CD14-positive monocyte (primary cell): ENCODE measurements at regions not wholly inside any gene's neighbourhood (a gene's known extent, or its start where the extent isn't known, plus 50 kb on each side); places are given as distances from the start of the nearest gene placed in this dataset.

Experiments
- DNase-seq, 3 donors: peaks; one replicate each; pipeline ENCODE4 v3.0.0-alpha.2; 2011 to 2022
- H2AFZ ChIP-seq: 2 replicates; pipeline ENCODE4 v1.6.0; 2012; ENCODE audit warnings: mild to moderate bottlenecking, low read depth, low read length, inconsistent platforms; ENCODE audit not compliant: insufficient read depth, poor library complexity, severe bottlenecking
- H3K27ac ChIP-seq, 2 donors: 1 replicate in 1 of 2; 2 replicates in 1 of 2; pipeline ENCODE4 v1.5.1; 2012 to 2013; ENCODE audit warnings: low read length in 2 of 2, control low read depth in 1 of 2, inconsistent platforms in 1 of 2, low read depth in 1 of 2, mild to moderate bottlenecking in 1 of 2
- H3K27me3 ChIP-seq, 2 donors: one replicate each; pipeline versions ENCODE4 v1.6.0 to v1.6.1; 2011 to 2013; ENCODE audit warnings: low read length in 2 of 2; ENCODE audit not compliant: control insufficient read depth in 2 of 2, insufficient read depth in 2 of 2
- H3K36me3 ChIP-seq, 2 donors: replicated peaks in 1 of 2; 1 replicate in 1 of 2; 2 replicates in 1 of 2; pipeline versions ENCODE4 v1.5.1 to v1.6.1; 2012 to 2013; ENCODE audit warnings: low read length in 2 of 2, control low read depth in 1 of 2, inconsistent platforms in 1 of 2, mild to moderate bottlenecking in 1 of 2; ENCODE audit not compliant: insufficient read depth in 2 of 2, control insufficient read depth in 1 of 2
- H3K4me1 ChIP-seq, 2 donors: 1 replicate in 1 of 2; 2 replicates in 1 of 2; pipeline versions ENCODE4 v1.5.1 to v1.6.1; 2012 to 2013; ENCODE audit warnings: low read length in 2 of 2, control low read depth in 1 of 2, inconsistent platforms in 1 of 2, mild to moderate bottlenecking in 1 of 2, moderate library complexity in 1 of 2; ENCODE audit not compliant: insufficient read depth in 2 of 2, control insufficient read depth in 1 of 2
- H3K4me2 ChIP-seq: replicated peaks from 2 replicates; pipeline ENCODE3; 2012; ENCODE audit warnings: low read length, moderate library complexity, mild to moderate bottlenecking; ENCODE audit not compliant: poor library complexity, severe bottlenecking; ENCODE audit errors: extremely low read depth
- H3K4me3 ChIP-seq, 3 experiments: fragments of 200-600 bp in 1 of 3; sonication (generic) in 1 of 3; replicated peaks in 1 of 3; 1 replicate in 2 of 3; 2 replicates in 1 of 3; pipeline ENCODE4 v1.5.1; 2011 to 2013; ENCODE audit warnings: low read length in 3 of 3, mild to moderate bottlenecking in 3 of 3, control low read depth in 2 of 3, low read depth in 2 of 3, inconsistent platforms in 1 of 3, moderate library complexity in 1 of 3
- H3K79me2 ChIP-seq: 2 replicates; pipeline ENCODE4 v1.6.0; 2012; ENCODE audit warnings: mild to moderate bottlenecking, control low read depth, inconsistent platforms, low read length, moderate library complexity; ENCODE audit not compliant: insufficient read depth
- H3K9ac ChIP-seq: 2 replicates; pipeline ENCODE4 v1.6.0; 2017; ENCODE audit warnings: low read length, mild to moderate bottlenecking; ENCODE audit not compliant: insufficient read depth, poor library complexity, severe bottlenecking
- H3K9me3 ChIP-seq, 2 donors: replicated peaks in 1 of 2; 1 replicate in 1 of 2; 2 replicates in 1 of 2; pipeline versions ENCODE4 v1.5.1 to v1.6.1; 2012 to 2013; ENCODE audit warnings: low read length in 2 of 2, control low read depth in 1 of 2; ENCODE audit not compliant: control insufficient read depth in 1 of 2, insufficient read depth in 1 of 2
- H4K20me1 ChIP-seq: 2 replicates; pipeline ENCODE4 v1.6.0; 2012; ENCODE audit warnings: mild to moderate bottlenecking, low read length, control low read depth, moderate library complexity; ENCODE audit not compliant: insufficient read depth
- H3K27ac Mint-ChIP-seq, 7 donors: one replicate each; pipeline ENCODE4 v1.8.0; 2020; ENCODE audit warnings: mild to moderate bottlenecking in 7 of 7, mixed read lengths in 7 of 7, moderate library complexity in 6 of 7, inconsistent platforms in 2 of 7
- H3K27me3 Mint-ChIP-seq, 3 donors: one replicate each; pipeline ENCODE4 v1.8.0; 2021 to 2022; ENCODE audit warnings: low read depth in 3 of 3, mild to moderate bottlenecking in 3 of 3, mixed read lengths in 3 of 3, moderate library complexity in 3 of 3, inconsistent platforms in 1 of 3
- H3K36me3 Mint-ChIP-seq, 2 donors: one replicate each; pipeline ENCODE4 v1.8.0; 2020; ENCODE audit warnings: mixed read lengths in 2 of 2, inconsistent platforms in 1 of 2, mild to moderate bottlenecking in 1 of 2
- H3K4me1 Mint-ChIP-seq: one replicate; pipeline ENCODE4 v1.8.0; 2020; ENCODE audit warnings: mild to moderate bottlenecking, mixed read lengths
- H3K4me3 Mint-ChIP-seq, 2 donors: one replicate each; pipeline ENCODE4 v1.8.0; 2020; ENCODE audit warnings: mild to moderate bottlenecking in 2 of 2, mixed read lengths in 2 of 2, moderate library complexity in 1 of 2
- H3K9me3 Mint-ChIP-seq, 7 donors: one replicate each; pipeline ENCODE4 v1.8.0; 2020 to 2022; ENCODE audit warnings: mixed read lengths in 7 of 7, mild to moderate bottlenecking in 6 of 7, moderate library complexity in 6 of 7, inconsistent platforms in 2 of 7
- WGBS: methylation state at CpG from one replicate; pipeline ENCODE4 v1.1.5; 2013; ENCODE audit warnings: missing lambda C conversion rate; ENCODE audit not compliant: insufficient coverage; 5-methylcytosine and 5-hydroxymethylcytosine counted together
- intact Hi-C, 2 donors: fragments of 100-400 bp; cut with micrococcal nuclease; formaldehyde crosslinking; loops; one replicate each; pipeline versions ENCODE4 v1.15.0 to v1.15.1; 2023
- TF ChIP-seq, protein P1 (sequence below): fragments of 200-600 bp; IDR thresholded peaks from one replicate; pipeline ENCODE4 v1.8.0; 2022; ENCODE audit warnings: antibody characterized with exemption, mild to moderate bottlenecking

DNA sequence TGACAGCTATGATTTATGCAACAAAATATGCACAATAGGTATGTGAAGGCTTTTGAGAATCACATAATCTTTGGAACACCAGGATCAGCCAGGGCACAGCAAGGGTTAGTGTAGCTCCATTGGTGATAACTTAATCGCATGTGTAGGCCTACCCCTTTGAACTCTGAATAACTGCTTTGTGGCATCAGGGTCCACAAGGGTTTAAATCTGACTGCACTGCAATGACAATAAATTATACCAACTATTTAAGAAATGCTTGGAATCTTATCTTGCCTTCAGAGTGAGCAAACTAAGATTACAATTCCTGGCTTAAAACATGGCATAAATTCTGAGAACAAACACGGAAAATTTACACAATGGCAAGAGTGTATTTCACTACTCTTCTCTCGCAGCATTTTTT lies 245.8 kb downstream of the FBXO8 start:
- intact Hi-C loops, result no loop called here
- Mint-ChIP-seq H3K27me3 (peaks cover 4 to 9% (median 5%) of the 10 kb centered on the region in 3 donors), H3K27ac (no peak overlapping the region), H3K4me1 (no peaks in the 10 kb centered on the region), H3K9me3 (peaks cover 0 to 1% (median 0%) of the 10 kb centered on the region in 7 donors), H3K36me3 (no peaks in the 10 kb centered on the region), H3K4me3 (no peak overlapping the region)
- Histone ChIP-seq H3K27ac (no peak overlapping the region), H3K27me3 (peaks cover 0 to 2% of the 10 kb centered on the region in 2 donors), H3K4me1 (no peaks in the 10 kb centered on the region), H3K79me2 (no peaks in the 10 kb centered on the region), H3K4me2 (no peak overlapping the region), H3K36me3 (no peaks in the 10 kb centered on the region), H3K9ac (no peak overlapping the region), H2AFZ (no peak overlapping the region), H3K4me3 (no peak overlapping the region), H3K9me3 (no peaks in the 10 kb centered on the region), H4K20me1 (no peaks in the 10 kb centered on the region)
- 80% methylated on average over 1 of the region's 3 CpGs for WGBS
- TF ChIP-seq, protein P1, sequence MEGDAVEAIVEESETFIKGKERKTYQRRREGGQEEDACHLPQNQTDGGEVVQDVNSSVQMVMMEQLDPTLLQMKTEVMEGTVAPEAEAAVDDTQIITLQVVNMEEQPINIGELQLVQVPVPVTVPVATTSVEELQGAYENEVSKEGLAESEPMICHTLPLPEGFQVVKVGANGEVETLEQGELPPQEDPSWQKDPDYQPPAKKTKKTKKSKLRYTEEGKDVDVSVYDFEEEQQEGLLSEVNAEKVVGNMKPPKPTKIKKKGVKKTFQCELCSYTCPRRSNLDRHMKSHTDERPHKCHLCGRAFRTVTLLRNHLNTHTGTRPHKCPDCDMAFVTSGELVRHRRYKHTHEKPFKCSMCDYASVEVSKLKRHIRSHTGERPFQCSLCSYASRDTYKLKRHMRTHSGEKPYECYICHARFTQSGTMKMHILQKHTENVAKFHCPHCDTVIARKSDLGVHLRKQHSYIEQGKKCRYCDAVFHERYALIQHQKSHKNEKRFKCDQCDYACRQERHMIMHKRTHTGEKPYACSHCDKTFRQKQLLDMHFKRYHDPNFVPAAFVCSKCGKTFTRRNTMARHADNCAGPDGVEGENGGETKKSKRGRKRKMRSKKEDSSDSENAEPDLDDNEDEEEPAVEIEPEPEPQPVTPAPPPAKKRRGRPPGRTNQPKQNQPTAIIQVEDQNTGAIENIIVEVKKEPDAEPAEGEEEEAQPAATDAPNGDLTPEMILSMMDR, result no peak
- no peak for DNase-seq

DNA sequence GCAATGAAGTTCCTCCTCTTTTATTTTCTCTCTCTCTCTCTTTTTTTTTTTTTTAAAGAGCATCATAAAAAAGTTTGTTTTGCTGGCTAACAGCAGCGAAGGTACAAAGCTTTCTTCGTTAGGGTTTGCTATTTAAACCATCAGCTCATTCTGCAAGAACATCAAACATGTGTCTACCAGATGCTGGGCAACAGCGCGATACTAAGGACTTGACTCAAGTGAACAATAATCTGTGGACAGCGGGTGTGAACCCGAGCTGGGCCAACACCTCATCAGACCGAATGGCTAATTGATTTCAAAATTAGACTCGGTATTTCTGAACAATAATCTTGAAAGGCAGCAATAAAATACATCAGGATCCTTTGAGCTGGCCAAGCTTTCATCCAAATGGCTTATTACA lies 246.4 kb downstream of the FBXO8 start:
- Mint-ChIP-seq H3K27me3 (peaks cover 4 to 12% (median 7%) of the 10 kb centered on the region in 3 donors), H3K4me1 (no peaks in the 10 kb centered on the region), H3K27ac (no peak overlapping the region), H3K9me3 (peaks cover 0 to 1% (median 0%) of the 10 kb centered on the region in 7 donors), H3K4me3 (no peak overlapping the region), H3K36me3 (no peaks in the 10 kb centered on the region)
- intact Hi-C loops, result no loop called here
- WGBS, result 97% methylated on average over 6 of the region's 8 CpGs
- Histone ChIP-seq H3K79me2 (no peaks in the 10 kb centered on the region), H3K27me3 (peaks cover 0 to 2% of the 10 kb centered on the region in 2 donors), H3K27ac (no peak overlapping the region), H3K9me3 (no peaks in the 10 kb centered on the region), H3K9ac (no peak overlapping the region), H3K4me1 (no peaks in the 10 kb centered on the region), H2AFZ (no peak overlapping the region), H4K20me1 (no peaks in the 10 kb centered on the region), H3K4me2 (no peak overlapping the region), H3K4me3 (no peak overlapping the region), H3K36me3 (no peaks in the 10 kb centered on the region)
- no peak for DNase-seq
- TF ChIP-seq, protein P1, result no peak
